ENCODE measurements at regions not wholly inside any gene's neighbourhood (a gene's known extent, or its start where the extent isn't known, plus 50 kb on each side); places are given as distances from the start of the nearest gene placed in this dataset.

DNA sequence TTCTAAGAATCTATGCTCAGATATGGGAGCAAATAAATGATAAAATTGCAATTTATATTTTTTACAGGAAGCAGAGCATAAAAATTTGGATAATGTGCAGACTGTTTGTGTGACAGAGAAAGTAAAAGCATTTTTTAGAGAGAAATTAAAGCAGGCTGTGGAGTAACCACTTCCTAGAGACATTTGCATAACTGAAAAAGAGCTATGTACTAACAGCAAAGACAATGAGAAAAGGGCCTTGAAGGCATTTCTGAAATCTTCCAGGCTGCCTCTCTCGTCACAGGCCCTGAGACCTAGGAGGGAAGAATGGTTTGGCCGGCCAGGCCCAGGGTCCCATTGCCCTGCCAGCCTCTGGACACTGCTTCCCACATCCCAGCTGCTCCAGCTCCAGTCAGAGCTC is 247.2 kb downstream of the ALX1 start:
- no peak for DNase-seq (ENCODE audit: extremely low read depth, low read depth)
- TF ChIP-seq, protein P1, sequence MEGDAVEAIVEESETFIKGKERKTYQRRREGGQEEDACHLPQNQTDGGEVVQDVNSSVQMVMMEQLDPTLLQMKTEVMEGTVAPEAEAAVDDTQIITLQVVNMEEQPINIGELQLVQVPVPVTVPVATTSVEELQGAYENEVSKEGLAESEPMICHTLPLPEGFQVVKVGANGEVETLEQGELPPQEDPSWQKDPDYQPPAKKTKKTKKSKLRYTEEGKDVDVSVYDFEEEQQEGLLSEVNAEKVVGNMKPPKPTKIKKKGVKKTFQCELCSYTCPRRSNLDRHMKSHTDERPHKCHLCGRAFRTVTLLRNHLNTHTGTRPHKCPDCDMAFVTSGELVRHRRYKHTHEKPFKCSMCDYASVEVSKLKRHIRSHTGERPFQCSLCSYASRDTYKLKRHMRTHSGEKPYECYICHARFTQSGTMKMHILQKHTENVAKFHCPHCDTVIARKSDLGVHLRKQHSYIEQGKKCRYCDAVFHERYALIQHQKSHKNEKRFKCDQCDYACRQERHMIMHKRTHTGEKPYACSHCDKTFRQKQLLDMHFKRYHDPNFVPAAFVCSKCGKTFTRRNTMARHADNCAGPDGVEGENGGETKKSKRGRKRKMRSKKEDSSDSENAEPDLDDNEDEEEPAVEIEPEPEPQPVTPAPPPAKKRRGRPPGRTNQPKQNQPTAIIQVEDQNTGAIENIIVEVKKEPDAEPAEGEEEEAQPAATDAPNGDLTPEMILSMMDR (IDR thresholded peaks at IDR 0.05; ENCODE audit: low read depth, low read length): no peak

DNA sequence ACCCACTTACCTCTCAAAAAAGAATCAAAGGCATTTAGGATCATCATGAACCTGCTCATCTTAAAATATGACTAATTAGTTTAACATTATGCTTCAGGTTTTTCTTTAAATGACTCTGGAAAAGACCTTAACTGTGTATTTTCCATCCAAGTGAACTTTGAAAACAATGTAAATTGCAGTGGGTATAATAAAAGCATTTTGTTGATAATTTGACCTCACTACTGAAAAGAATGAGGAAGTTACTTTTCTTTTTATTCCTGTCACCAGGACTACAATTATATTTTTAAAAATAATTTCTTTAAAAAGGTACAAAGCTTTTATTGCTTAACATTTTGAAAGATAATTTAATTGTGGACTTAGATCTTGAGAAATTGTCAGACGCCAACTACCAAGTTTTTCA is 249.9 kb downstream of the ALX1 start:
- TF ChIP-seq, protein P1 (IDR thresholded peaks at IDR 0.05; ENCODE audit: low read depth, low read length): no peak

DNA sequence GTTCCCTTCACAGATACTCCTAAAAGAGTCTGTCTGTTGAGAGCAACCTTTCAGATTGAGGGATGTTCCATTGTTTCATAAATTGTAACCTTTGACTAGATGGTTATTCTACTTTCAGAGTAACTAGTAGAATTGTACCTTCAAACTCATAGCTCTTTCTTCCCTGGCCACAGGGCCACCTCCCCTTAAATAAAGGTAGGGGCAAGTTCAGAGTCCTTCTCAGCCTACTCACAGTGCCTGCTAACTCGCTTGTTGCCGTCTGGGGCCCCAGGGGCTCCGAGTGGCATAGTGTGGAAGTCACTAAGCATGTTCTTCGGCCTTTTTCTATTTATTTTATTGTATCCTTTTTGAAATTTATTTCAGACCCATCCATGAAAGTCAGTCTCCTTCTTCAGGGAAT is 250.4 kb downstream of the ALX1 start:
- TF ChIP-seq, protein P1 (IDR thresholded peaks at IDR 0.05; ENCODE audit: low read depth, low read length): no peak
- no peak for DNase-seq (ENCODE audit: extremely low read depth, low read depth)

More for the DNA sequence above, 249.9 kb downstream of the ALX1 start:
- DNase-seq (ENCODE audit: extremely low read depth, low read depth): no peak

DNA sequence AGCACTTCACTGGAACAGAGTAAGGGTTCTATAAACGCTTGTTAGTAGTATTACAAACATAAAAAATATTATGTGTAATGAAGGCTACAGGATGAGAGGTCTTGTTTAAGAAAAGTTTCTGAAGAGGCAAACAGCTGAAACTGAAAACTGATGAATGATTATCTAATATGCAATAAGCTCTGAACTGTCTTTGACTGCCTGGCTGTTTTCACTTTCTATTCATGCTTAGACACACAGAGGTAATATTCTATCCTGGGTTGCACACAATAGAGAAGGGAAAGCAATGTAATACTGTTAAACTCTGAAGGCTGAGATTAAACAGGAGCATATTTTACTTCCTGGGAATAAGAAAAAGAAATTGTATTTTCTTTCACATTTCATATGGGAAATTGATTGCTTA is 251.3 kb downstream of the ALX1 start:
- TF ChIP-seq, protein P1 (IDR thresholded peaks at IDR 0.05; ENCODE audit: low read depth, low read length): no peak

DNA sequence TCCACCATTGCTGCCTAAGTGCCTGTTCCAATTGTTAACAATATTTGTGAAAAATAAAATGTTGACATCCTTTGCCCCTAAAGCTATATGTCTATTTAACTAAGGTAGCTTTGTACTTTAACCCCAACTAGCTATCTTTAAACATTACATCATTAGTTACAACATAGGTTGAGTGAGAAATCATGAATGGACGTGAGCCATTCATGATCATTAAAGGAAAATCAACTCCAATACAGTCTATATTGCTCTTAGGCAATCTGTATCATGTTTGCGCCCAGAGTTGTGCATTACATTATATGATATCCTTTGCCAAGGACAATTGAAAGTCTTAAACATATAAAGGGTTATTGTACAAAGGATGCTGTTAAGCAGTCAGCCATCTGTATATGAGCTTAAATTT is 269.6 kb downstream of the ALX1 start:
- DNase-seq (ENCODE audit: extremely low read depth, low read depth): no peak
- TF ChIP-seq, protein P1 (IDR thresholded peaks at IDR 0.05; ENCODE audit: low read depth, low read length): no peak

More for the DNA sequence above, 251.3 kb downstream of the ALX1 start:
- no peak for DNase-seq (ENCODE audit: extremely low read depth, low read depth)

DNA sequence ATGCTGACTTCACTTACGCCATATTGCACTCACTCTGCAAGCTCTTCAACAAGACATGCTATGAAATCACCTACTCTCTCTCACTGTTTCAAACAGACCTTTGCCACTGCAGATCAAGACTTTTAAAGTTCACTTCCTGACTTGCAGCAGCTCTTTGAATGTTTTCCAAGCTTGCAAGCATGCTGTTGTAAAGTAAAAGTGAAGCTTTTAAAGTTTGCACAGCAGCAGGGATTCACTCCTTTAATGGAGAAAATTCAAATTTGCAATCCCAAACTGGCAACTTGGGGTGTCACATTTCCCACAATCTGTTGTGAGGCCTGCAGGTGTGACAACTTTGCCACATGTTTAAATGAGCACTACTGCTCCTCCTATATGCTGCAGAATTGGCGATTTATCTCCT is 270.9 kb downstream of the ALX1 start:
- no peak for DNase-seq (ENCODE audit: extremely low read depth, low read depth)
- TF ChIP-seq, protein P1 (IDR thresholded peaks at IDR 0.05; ENCODE audit: low read depth, low read length): no peak

DNA sequence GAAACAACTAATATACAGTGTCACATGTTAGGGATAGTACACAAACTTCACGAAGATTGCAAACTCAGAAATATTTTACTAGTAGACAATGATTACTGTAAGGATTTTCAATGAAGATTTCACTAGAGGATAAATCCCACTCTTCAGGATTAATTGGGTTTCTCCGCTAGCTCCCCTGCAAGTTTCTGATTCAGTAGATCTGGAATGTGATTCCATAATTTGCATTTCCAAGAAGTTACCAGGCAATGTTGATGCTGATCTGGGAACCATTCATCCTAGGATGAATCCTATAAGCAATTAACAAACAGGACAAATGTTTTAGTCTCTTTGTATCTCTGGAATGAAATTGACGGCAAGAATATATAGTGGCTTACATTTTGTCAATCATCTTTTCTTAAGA is 272.4 kb downstream of the ALX1 start:
- TF ChIP-seq, protein P1 (IDR thresholded peaks at IDR 0.05; ENCODE audit: low read depth, low read length): no peak
- DNase-seq (ENCODE audit: extremely low read depth, low read depth): no peak
